MCF 10A (cell line): ENCODE measurements at regions not wholly inside any gene's neighbourhood (a gene's known extent, or its start where the extent isn't known, plus 50 kb on each side); places are given as distances from the start of the nearest gene placed in this dataset.
"Not testable (repeated sequence)": the region's sequence is repeated elsewhere in the genome, so short reads cannot be mapped to it uniquely, and the experiment has no call there.

Experiments
- BruUV-seq: library from RNA; stranded (reverse); fragments of 400-500 nt; replicated peaks from 2 replicates; lab custom pipeline; 2021; lab: Mats Ljungman, UMichigan
- CTCF ChIA-PET: fragments of 300-600 bp; sonication (Branson Sonifier 250); formaldehyde crosslinking; extraction: SDS; loops from one replicate; lab custom pipeline; 2021; ENCODE audit warnings: antibody characterized with exemption, inconsistent platforms; lab: Yijun Ruan, JAX
- POLR2A ChIA-PET: fragments of 300-600, 350-650 bp; sonication (Branson Sonifier 250); formaldehyde crosslinking; extraction: SDS; loops from one replicate; lab custom pipeline; 2020; ENCODE audit warnings: antibody characterized with exemption, inconsistent platforms; lab: Yijun Ruan, JAX
- DNase-seq: peaks from one replicate; pipeline ENCODE4 v3.0.0-alpha.2; 2018; ENCODE audit not compliant: unreplicated experiment
- H3K27ac Mint-ChIP-seq: one replicate; pipeline ENCODE4 v1.8.0; 2022; ENCODE audit warnings: mild to moderate bottlenecking, low read depth, mixed read lengths; ENCODE audit not compliant: unreplicated experiment
- H3K27me3 Mint-ChIP-seq: one replicate; pipeline ENCODE4 v1.8.0; 2022; ENCODE audit warnings: mixed read lengths; ENCODE audit not compliant: insufficient read depth, unreplicated experiment
- H3K36me3 Mint-ChIP-seq: one replicate; pipeline ENCODE4 v1.8.0; 2022; ENCODE audit warnings: mild to moderate bottlenecking, moderate library complexity, mixed read lengths; ENCODE audit not compliant: insufficient read depth, unreplicated experiment
- H3K4me1 Mint-ChIP-seq: one replicate; pipeline ENCODE4 v1.8.0; 2022; ENCODE audit warnings: mixed read lengths; ENCODE audit not compliant: insufficient read depth, unreplicated experiment
- H3K4me3 Mint-ChIP-seq: one replicate; pipeline ENCODE4 v1.8.0; 2022; ENCODE audit warnings: mild to moderate bottlenecking, moderate library complexity, mixed read lengths; ENCODE audit not compliant: unreplicated experiment
- H3K9me3 Mint-ChIP-seq: one replicate; pipeline ENCODE4 v1.8.0; 2022; ENCODE audit warnings: mixed read lengths; ENCODE audit not compliant: unreplicated experiment
- intact Hi-C: fragments of 100-400 bp; cut with micrococcal nuclease; formaldehyde crosslinking; loops from 2 replicates; pipeline ENCODE4 v1.14.1; 2022
- TF ChIP-seq, protein P1 (sequence below): fragments of 200-600 bp; IDR thresholded peaks from one replicate; pipeline ENCODE4 v1.8.0; 2022; ENCODE audit warnings: antibody characterized with exemption, mild to moderate bottlenecking; ENCODE audit not compliant: unreplicated experiment

DNA sequence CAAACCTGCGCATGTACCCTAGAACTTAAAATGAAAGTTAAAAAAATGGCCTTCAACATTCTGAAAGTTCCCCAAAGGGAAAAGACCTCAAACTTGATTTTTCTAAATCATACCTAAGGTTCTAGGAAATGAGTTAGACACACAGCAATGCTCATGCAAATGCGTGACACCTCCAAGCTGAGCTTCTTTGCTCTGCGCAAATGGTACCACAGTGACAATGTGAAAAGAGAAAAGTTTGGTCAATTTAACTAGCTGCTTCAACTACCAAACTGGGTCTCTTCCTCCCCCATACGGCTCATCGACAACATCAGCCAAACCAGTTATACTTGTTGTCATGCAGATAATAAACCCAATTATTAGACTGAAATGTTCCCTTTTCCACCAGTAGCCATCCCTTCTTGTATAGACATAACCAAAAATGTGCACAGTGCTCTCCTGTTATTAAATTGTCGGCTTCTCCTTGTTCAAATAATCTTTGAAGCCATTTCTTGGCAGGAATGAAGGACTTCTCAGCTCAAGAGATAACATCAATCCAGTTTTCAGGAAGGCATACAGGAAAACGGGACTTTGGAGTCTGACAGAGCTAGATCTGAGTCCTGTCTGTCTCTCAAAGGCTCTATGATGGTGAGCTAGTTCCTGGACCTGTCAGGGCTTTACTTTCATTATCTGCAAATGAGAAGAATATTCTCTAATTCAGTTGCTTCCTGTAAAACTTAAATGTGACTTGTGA is 185.6 kb upstream of the NR3C1 start:
- Mint-ChIP-seq H3K4me3 (no peak overlapping the region), H3K9me3 (no peaks in the 10 kb centered on the region), H3K27me3 (no peaks in the 10 kb centered on the region), H3K4me1 (peaks cover 6% of the 10 kb centered on the region), H3K36me3 (no peaks in the 10 kb centered on the region), H3K27ac (no peak overlapping the region)
- ChIA-PET POLR2A (interaction anchor here (1.3 kb wide), 1 partner anchor 185 kb away, joined by 4 read pairs; the partner anchor contains the start of gene NR3C1), CTCF (interaction anchor here (1.1 kb wide), 1 partner anchor 236 kb away, joined by 3 read pairs; no protein-coding TSS in a partner anchor)
- no TSS peak for BruUV-seq
- TF ChIP-seq, protein P1, sequence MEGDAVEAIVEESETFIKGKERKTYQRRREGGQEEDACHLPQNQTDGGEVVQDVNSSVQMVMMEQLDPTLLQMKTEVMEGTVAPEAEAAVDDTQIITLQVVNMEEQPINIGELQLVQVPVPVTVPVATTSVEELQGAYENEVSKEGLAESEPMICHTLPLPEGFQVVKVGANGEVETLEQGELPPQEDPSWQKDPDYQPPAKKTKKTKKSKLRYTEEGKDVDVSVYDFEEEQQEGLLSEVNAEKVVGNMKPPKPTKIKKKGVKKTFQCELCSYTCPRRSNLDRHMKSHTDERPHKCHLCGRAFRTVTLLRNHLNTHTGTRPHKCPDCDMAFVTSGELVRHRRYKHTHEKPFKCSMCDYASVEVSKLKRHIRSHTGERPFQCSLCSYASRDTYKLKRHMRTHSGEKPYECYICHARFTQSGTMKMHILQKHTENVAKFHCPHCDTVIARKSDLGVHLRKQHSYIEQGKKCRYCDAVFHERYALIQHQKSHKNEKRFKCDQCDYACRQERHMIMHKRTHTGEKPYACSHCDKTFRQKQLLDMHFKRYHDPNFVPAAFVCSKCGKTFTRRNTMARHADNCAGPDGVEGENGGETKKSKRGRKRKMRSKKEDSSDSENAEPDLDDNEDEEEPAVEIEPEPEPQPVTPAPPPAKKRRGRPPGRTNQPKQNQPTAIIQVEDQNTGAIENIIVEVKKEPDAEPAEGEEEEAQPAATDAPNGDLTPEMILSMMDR: no peak
- no peak for DNase-seq
- intact Hi-C loops: no loop called here

DNA sequence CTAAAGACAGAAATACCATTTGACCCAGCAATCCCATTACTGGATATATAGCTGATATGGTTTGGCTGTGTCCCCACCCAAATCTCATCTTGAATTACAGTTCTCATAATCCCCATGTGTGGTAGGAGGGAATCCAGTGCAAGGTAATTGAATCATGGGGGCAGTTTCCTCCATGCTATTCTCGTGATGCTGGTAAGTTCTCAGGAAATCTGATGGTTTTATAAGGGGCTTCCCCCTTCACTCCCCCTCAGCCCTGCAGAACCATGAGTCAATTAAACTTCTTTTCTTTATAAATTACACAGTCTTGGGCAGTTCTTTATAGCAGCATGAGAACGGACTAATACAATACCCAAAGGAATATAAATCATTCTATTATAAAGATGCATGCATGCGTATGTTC is 184.6 kb upstream of the NR3C1 start:
- POLR2A ChIA-PET, BruUV-seq, intact Hi-C loops, H3K36me3 Mint-ChIP-seq, H3K27ac Mint-ChIP-seq, H3K4me1 Mint-ChIP-seq, H3K4me3 Mint-ChIP-seq, H3K9me3 Mint-ChIP-seq, H3K27me3 Mint-ChIP-seq, DNase-seq: not testable (repeated sequence)
- CTCF ChIA-PET: interaction anchor here (1.1 kb wide), 1 partner anchor 237 kb away, joined by 3 read pairs; no protein-coding TSS in a partner anchor

DNA sequence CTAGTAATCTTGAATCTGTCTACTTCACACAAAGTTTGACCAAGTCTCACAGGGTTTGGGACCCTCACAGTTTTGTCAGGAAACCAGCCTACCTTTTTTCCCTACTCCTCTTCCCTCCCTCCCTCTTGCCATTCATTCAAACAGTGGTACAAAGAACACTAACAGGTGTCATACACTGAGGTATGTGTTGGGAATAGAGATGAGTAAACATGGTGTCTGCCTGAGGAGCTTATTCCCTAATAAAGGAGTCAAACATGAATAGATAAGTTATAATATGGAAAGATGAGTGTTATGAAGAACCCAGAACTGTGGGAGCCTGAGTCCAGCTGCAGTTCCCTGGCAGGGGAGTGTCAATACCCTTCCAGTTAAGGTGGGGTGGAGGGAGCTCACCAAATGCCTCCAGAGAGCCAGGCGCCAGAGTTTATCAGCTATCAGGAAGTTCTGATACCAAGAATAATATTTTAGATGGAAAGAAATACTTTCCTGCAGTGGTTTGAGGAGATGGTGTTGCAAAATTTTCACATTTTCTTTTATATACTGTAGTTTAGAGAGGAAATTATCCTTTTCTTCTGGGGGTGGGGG is 183.4 kb upstream of the NR3C1 start:
- Mint-ChIP-seq H3K27me3 (no peaks in the 10 kb centered on the region), H3K4me3 (no peak overlapping the region), H3K27ac (no peak overlapping the region), H3K9me3 (no peaks in the 10 kb centered on the region), H3K36me3 (no peaks in the 10 kb centered on the region), H3K4me1 (peaks cover 6% of the 10 kb centered on the region)
- no peak for DNase-seq
- no TSS peak for BruUV-seq
- intact Hi-C loops: no loop called here
- ChIA-PET POLR2A (interaction anchor here (0.6 to 1.2 kb wide), 2 partner anchors 32 to 297 kb away, joined by 3 read pairs; no protein-coding TSS in a partner anchor), CTCF (no interaction called here)
- TF ChIP-seq, protein P1: no peak

DNA sequence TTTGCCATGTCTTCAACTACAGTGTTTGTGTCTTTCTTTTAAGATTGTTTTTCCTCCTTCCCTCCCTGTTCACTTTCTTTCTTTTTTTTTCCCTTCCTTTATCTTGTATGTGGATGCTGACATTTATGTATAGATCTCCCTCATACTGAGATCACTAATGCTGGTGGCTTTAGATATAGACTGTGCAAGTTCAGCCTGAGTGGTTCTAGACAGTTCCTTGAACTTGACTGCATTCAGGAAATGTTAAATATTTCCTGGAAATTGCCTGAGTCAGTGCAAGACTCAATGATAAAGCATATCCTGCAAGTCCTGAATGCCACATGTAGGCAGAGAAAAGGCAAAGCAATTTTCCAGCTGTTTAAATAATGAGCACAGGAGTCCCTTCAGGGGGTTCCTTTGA is 182.5 kb upstream of the NR3C1 start:
- no peaks in the 10 kb centered on the region for H3K27me3 Mint-ChIP-seq
- CTCF ChIA-PET: interaction anchor here (0.6 to 0.9 kb wide), 2 partner anchors 9 to 848 kb away, joined by 3 to 4 read pairs; no protein-coding TSS in a partner anchor
- POLR2A ChIA-PET: no interaction called here
- H3K4me3 Mint-ChIP-seq: no peak overlapping the region
- no peaks in the 10 kb centered on the region for H3K36me3 Mint-ChIP-seq
- DNase-seq: no peak
- no peaks in the 10 kb centered on the region for H3K9me3 Mint-ChIP-seq
- intact Hi-C loops: no loop called here
- peaks cover 6% of the 10 kb centered on the region for H3K4me1 Mint-ChIP-seq
- no TSS peak for BruUV-seq
- TF ChIP-seq, protein P1: no peak
- no peak overlapping the region for H3K27ac Mint-ChIP-seq
